Testis (tissue), 2 donors: ENCODE measurements at regions not wholly inside any gene's neighbourhood (a gene's known extent, or its start where the extent isn't known, plus 50 kb on each side); places are given as distances from the start of the nearest gene placed in this dataset.

Experiments used
- DNase-seq: peaks from one replicate; pipeline ENCODE4 v3.0.0-alpha.2; 2019
- H3K27ac ChIP-seq, 2 donors: fragments of 200-600 bp; sonication (generic); one replicate each; pipeline ENCODE4 v1.5.1; 2019
- H3K27me3 ChIP-seq: fragments of 200-600 bp; sonication (generic); one replicate; pipeline ENCODE4 v1.5.1; 2019
- H3K36me3 ChIP-seq: fragments of 200-600 bp; sonication (generic); one replicate; pipeline ENCODE4 v1.5.1; 2017; ENCODE audit warnings: low read depth; ENCODE audit errors: missing control alignments
- H3K4me1 ChIP-seq: fragments of 200-600 bp; sonication (generic); one replicate; pipeline ENCODE4 v1.5.1; 2019
- H3K4me3 ChIP-seq, 2 donors: fragments of 200-600 bp; sonication (generic); one replicate each; pipeline ENCODE4 v1.5.1; 2017 to 2019
- H3K9me3 ChIP-seq: fragments of 200-600 bp; sonication (generic); one replicate; pipeline ENCODE4 v1.5.1; 2017
- CTCF ChIP-seq, 3 experiments: fragments of 450-650 bp in 2 of 3; fragments of 200-600 bp in 1 of 3; sonication (generic) in 1 of 3; IDR thresholded peaks; one replicate each; pipeline ENCODE4 v1.5.1; 2016 to 2019; ENCODE audit warnings: antibody characterized with exemption in 3 of 3, mild to moderate bottlenecking in 2 of 3, moderate library complexity in 1 of 3
- POLR2A ChIP-seq: fragments of 450-650 bp; IDR thresholded peaks from one replicate; pipeline ENCODE4 v1.6.1; 2017; ENCODE audit warnings: antibody characterized with exemption, mild to moderate bottlenecking, moderate library complexity
- WGBS, 2 donors: methylation state at CpG; one replicate each; pipeline ENCODE4 v1.1.5; 2018; 5-methylcytosine and 5-hydroxymethylcytosine counted together
- intact Hi-C: fragments of 100-400 bp; cut with DNase I; formaldehyde crosslinking; loops from one replicate; pipeline ENCODE4 v1.15.1; 2023; ENCODE audit warnings: low total_unique reads

GRCh38 chr4:147103403-147103946 lies 157.8 kb upstream of the TTC29 start:
- Histone ChIP-seq H3K4me3 (no peak overlapping the region), H3K9me3 (no peaks in the 10 kb centered on the region), H3K27me3 (no peaks in the 10 kb centered on the region), H3K36me3 (no peaks in the 10 kb centered on the region), H3K4me1 (peaks cover 8% of the 10 kb centered on the region), H3K27ac (no peak overlapping the region)
- peak; percentile 46 for DNase-seq
- TF ChIP-seq CTCF (IDR thresholded peaks at IDR 0.05) = no peak
- no peak for TF ChIP-seq POLR2A
- WGBS, 2 donors = 37 to 39% methylated on average over 8 of the region's 8 CpGs
- intact Hi-C loops = no loop called here

- no peak for TF ChIP-seq POLR2A
- no peak for TF ChIP-seq CTCF (IDR thresholded peaks at IDR 0.05)
- Histone ChIP-seq H3K4me1 (peaks cover 8% of the 10 kb centered on the region), H3K36me3 (no peaks in the 10 kb centered on the region), H3K4me3 (no peak overlapping the region), H3K9me3 (no peaks in the 10 kb centered on the region), H3K27me3 (no peaks in the 10 kb centered on the region), H3K27ac (no peak overlapping the region)
- no peak for DNase-seq
- intact Hi-C loops = no loop called here
- WGBS, 2 donors = 89 to 95% methylated on average over 2 of the region's 2 CpGs
Observed at GRCh38 chr4:147104768-147105167, 159.1 kb upstream of the TTC29 start.

- Histone ChIP-seq H3K36me3 (no peaks in the 10 kb centered on the region), H3K4me3 (no peak overlapping the region), H3K27me3 (no peaks in the 10 kb centered on the region), H3K27ac (no peak overlapping the region), H3K9me3 (no peaks in the 10 kb centered on the region), H3K4me1 (peaks cover 1% of the 10 kb centered on the region)
- WGBS, 2 donors = 91 to 93% methylated on average over 2 of the region's 2 CpGs
- TF ChIP-seq POLR2A (no peak), CTCF (IDR thresholded peaks at IDR 0.05) (no peak)
- intact Hi-C loops = no loop called here
- no peak for DNase-seq
Observed at GRCh38 chr4:147108409-147108808, 162.7 kb upstream of the TTC29 start.

GRCh38 chr4:147109800-147110199 lies 164.1 kb upstream of the TTC29 start:
- 78 to 100% methylated on average over 1 of the region's 1 CpG for WGBS, 2 donors
- H3K27me3 ChIP-seq = no peaks in the 10 kb centered on the region
- no peaks in the 10 kb centered on the region for H3K36me3 ChIP-seq
- intact Hi-C loops = no loop called here
- H3K4me1 ChIP-seq = no peaks in the 10 kb centered on the region
- no peak overlapping the region for H3K4me3 ChIP-seq
- H3K27ac ChIP-seq = no peak overlapping the region
- H3K9me3 ChIP-seq = no peaks in the 10 kb centered on the region
- DNase-seq = no peak
- no peak for TF ChIP-seq CTCF (IDR thresholded peaks at IDR 0.05)
